Fibroblast of the aortic adventitia (primary cell): ENCODE measurements at regions not wholly inside any gene's neighbourhood (a gene's known extent, or its start where the extent isn't known, plus 50 kb on each side); places are given as distances from the start of the nearest gene placed in this dataset.
"Not testable (repeated sequence)": the region's sequence is repeated elsewhere in the genome, so short reads cannot be mapped to it uniquely, and the experiment has no call there.

Experiments used
- DNase-seq: peaks from one replicate; pipeline ENCODE4 v3.0.0-alpha.2; 2010; ENCODE audit warnings: low read depth
- H3K4me3 ChIP-seq: 2 replicates; pipeline ENCODE4 v1.5.1; 2011; ENCODE audit warnings: low read depth, mild to moderate bottlenecking, control low read depth, low read length, moderate library complexity
- TF ChIP-seq, protein P1 (sequence below): IDR thresholded peaks from 2 replicates; pipeline ENCODE4 v1.5.1; 2011; ENCODE audit warnings: mild to moderate bottlenecking, low read length, control low read depth, inconsistent platforms; ENCODE audit not compliant: insufficient read depth

GRCh38 chr2:187644486-187644885, 90.3 kb upstream of the TFPI start:
- DNase-seq, result peak; percentile 8
- TF ChIP-seq, protein P1, sequence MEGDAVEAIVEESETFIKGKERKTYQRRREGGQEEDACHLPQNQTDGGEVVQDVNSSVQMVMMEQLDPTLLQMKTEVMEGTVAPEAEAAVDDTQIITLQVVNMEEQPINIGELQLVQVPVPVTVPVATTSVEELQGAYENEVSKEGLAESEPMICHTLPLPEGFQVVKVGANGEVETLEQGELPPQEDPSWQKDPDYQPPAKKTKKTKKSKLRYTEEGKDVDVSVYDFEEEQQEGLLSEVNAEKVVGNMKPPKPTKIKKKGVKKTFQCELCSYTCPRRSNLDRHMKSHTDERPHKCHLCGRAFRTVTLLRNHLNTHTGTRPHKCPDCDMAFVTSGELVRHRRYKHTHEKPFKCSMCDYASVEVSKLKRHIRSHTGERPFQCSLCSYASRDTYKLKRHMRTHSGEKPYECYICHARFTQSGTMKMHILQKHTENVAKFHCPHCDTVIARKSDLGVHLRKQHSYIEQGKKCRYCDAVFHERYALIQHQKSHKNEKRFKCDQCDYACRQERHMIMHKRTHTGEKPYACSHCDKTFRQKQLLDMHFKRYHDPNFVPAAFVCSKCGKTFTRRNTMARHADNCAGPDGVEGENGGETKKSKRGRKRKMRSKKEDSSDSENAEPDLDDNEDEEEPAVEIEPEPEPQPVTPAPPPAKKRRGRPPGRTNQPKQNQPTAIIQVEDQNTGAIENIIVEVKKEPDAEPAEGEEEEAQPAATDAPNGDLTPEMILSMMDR, result no peak
- H3K4me3 ChIP-seq, result no peak overlapping the region

- no peak overlapping the region for H3K4me3 ChIP-seq
- DNase-seq, result peak; percentile 1
- TF ChIP-seq, protein P1, result no peak
Measured at GRCh38 chr2:187644981-187645380, 90.7 kb upstream of the TFPI start.

DNA sequence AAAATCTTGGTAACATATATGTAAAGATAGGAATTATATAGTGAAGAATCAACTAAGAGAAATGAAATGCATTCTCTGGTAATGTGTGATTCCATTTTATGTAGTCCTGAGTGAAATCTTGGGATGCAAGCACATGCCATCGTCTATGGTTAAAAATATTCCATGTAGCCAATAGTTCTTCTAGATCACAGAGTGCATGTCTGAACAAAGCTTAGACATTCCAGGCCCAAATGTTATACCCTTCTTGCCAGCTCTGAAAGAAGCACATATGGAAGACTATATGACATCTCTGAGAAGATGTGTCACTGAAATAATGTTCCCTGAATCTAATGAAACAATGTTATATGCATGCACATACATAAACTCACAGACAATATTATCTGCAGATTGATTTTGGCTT, 92.3 kb upstream of the TFPI start:
- no peak for DNase-seq
- TF ChIP-seq, protein P1, result no peak
- no peak overlapping the region for H3K4me3 ChIP-seq

DNA sequence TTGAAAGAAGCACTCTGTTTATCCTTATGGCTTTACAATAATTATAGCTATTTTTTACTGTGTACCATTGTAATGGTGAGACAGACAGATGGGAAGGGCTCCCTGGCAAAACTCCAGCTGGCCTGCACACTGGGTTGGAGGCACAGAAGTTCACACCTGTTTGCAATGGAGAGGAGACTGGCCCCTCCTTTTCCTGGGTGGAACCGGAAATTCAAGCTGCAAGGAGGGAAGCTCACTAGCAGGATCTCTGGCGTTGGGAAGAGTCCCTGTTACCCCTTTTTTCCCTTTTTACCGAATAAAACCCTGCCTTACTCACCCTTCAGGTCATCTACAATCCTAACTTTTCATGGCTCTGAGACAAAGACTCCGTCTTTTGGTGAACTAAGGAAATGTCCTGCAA, 100.3 kb upstream of the TFPI start:
- DNase-seq, result no peak
- TF ChIP-seq, protein P1, result no peak
- H3K4me3 ChIP-seq, result no peak overlapping the region

DNA sequence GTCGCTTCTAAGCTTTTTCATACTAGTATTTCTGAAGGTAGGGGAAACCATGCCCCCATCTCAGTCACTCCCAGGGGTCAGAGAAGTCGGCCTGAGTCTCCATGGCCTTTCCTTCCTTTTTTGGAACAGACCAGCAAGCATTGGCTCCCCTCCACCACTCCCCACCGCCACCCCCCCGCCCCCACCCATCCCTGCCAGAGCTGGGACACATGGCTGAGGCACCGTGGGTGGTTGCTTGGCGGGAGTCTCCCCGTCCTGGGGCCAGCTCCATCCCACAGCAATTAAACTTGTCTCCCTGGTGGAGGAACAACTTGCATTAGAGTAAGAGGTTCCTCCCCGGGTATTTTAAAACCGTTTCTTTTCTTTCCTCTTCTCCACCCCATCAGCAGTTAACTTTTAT, 100.8 kb upstream of the TFPI start:
- no peak for DNase-seq
- TF ChIP-seq, protein P1, result no peak

GRCh38 chr2:187656123-187656522, 101.9 kb upstream of the TFPI start:
- DNase-seq, result no peak
- TF ChIP-seq, protein P1, result no peak
- no peak overlapping the region for H3K4me3 ChIP-seq

More for the DNA sequence above, 100.8 kb upstream of the TFPI start:
- no peak overlapping the region for H3K4me3 ChIP-seq

DNA sequence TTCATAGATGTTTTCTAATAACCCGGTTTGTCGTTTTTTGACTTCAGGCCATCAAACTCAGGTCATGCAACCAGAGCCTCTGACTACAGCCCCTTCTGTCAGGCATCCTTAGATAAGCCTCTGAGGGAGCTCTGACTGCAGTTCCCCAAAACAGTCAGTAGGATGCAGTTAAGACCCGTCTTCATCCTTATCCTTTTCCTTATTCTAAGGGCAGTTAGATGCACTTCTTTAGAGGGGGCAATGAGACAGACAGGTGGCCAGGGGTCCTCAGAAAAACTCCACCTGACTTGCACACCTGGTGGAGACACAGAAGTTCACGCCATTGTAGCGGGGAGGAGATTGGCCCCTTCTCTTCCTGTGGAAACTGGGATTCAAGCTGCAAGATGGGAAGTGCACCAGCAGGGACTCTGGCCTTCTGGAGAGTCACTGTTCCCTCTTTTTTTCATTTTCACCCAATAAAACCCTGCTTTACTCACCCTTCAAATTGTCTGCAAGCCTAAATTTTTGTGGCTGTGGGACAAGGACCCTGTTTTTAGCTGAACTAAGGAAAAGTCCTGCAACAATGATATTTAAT, 104.8 kb upstream of the TFPI start:
- DNase-seq, result peak; percentile 43
- no peak overlapping the region for H3K4me3 ChIP-seq
- TF ChIP-seq, protein P1, result peak; percentile 61

GRCh38 chr2:187676050-187676449, 121.8 kb upstream of the TFPI start:
- DNase-seq, result not testable (repeated sequence)

More at GRCh38 chr2:187676050-187676449, 121.8 kb upstream of the TFPI start:
- H3K4me3 ChIP-seq, result not testable (repeated sequence)
